Psoas muscle (tissue), 7 donors: ENCODE measurements at regions not wholly inside any gene's neighbourhood (a gene's known extent, or its start where the extent isn't known, plus 50 kb on each side); places are given as distances from the start of the nearest gene placed in this dataset.

Source experiments
- ATAC-seq, 4 donors: fragments of 200-7000 bp; cut with Tn5 transposase; one replicate each; pipeline ENCODE4 v1.9.1; 2020; ENCODE audit warnings: moderate library complexity in 3 of 4, mild to moderate bottlenecking in 2 of 4
- DNase-seq, 2 donors: peaks; one replicate each; pipeline ENCODE4 v3.0.0-alpha.2; 2020
- H3K27ac ChIP-seq: fragments of 200-600 bp; one replicate; pipeline ENCODE4 v1.8.0; 2022
- H3K27me3 ChIP-seq, 3 donors: fragments of 200-600 bp in 1 of 3; one replicate each; pipeline versions ENCODE4 v1.6.1 to v1.8.0; 2013 to 2022; ENCODE audit warnings: low read length in 2 of 3, mild to moderate bottlenecking in 2 of 3, moderate library complexity in 1 of 3; ENCODE audit not compliant: insufficient read depth in 3 of 3
- H3K36me3 ChIP-seq, 2 donors: fragments of 200-600 bp in 1 of 2; one replicate each; pipeline versions ENCODE4 v1.6.1 to v1.8.0; 2013 to 2022; ENCODE audit warnings: low read depth in 1 of 2, mild to moderate bottlenecking in 1 of 2, moderate library complexity in 1 of 2; ENCODE audit not compliant: insufficient read depth in 1 of 2
- H3K4me1 ChIP-seq: fragments of 200-600 bp; one replicate; pipeline ENCODE4 v1.8.0; 2022
- H3K4me3 ChIP-seq: fragments of 200-600 bp; one replicate; pipeline ENCODE4 v1.8.0; 2022; ENCODE audit warnings: mild to moderate bottlenecking
- H3K9me3 ChIP-seq: fragments of 200-600 bp; one replicate; pipeline ENCODE4 v1.8.0; 2022
- WGBS, 3 donors: extraction: QIAGEN DNeasy Blood & Tissue Kit; methylation state at CpG; one replicate each; pipeline versions ENCODE4 v1.1.6 to v1.1.7; 2013; 5-methylcytosine and 5-hydroxymethylcytosine counted together
- intact Hi-C, 2 donors: fragments of 100-400 bp; cut with DNase I; formaldehyde crosslinking; loops; one replicate each; pipeline versions ENCODE4 v1.11.0 to v1.14.2; 2022
- TF ChIP-seq, protein P1 (sequence below): fragments of 200-600 bp; IDR thresholded peaks from one replicate; pipeline ENCODE4 v1.8.0; 2022; ENCODE audit warnings: antibody characterized with exemption
- donor health status: healthy with polysubstance abuse.
- donor health status: DM: no; HTN: no; CAD: no; lungs with moderate emphysema.
- donor health status: Bipolar disorder and iron deficiency.
- donor health status: healthy.
- donor health status: DM: yes; HTN: yes; CAD: no.
- donor health status: DM: no; HTN: no; CAD: no.
- donor health status: DM: yes; HTN: yes; CAD: no.

GRCh38 chr6:153816366-153816765 is 222.7 kb upstream of the OPRM1 start:
- Histone ChIP-seq H3K27me3 (no peaks in the 10 kb centered on the region), H3K9me3 (no peaks in the 10 kb centered on the region), H3K36me3 (no peaks in the 10 kb centered on the region), H3K4me1 (no peaks in the 10 kb centered on the region), H3K27ac (no peak overlapping the region), H3K4me3 (no peak overlapping the region)
- ATAC-seq (no peak), DNase-seq (no peak)
- TF ChIP-seq, protein P1, sequence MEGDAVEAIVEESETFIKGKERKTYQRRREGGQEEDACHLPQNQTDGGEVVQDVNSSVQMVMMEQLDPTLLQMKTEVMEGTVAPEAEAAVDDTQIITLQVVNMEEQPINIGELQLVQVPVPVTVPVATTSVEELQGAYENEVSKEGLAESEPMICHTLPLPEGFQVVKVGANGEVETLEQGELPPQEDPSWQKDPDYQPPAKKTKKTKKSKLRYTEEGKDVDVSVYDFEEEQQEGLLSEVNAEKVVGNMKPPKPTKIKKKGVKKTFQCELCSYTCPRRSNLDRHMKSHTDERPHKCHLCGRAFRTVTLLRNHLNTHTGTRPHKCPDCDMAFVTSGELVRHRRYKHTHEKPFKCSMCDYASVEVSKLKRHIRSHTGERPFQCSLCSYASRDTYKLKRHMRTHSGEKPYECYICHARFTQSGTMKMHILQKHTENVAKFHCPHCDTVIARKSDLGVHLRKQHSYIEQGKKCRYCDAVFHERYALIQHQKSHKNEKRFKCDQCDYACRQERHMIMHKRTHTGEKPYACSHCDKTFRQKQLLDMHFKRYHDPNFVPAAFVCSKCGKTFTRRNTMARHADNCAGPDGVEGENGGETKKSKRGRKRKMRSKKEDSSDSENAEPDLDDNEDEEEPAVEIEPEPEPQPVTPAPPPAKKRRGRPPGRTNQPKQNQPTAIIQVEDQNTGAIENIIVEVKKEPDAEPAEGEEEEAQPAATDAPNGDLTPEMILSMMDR = no peak
- 41 to 53% (median 45%) methylated on average over 3 of the region's 3 CpGs for WGBS, 3 donors
- intact Hi-C loops = no loop called here

DNA sequence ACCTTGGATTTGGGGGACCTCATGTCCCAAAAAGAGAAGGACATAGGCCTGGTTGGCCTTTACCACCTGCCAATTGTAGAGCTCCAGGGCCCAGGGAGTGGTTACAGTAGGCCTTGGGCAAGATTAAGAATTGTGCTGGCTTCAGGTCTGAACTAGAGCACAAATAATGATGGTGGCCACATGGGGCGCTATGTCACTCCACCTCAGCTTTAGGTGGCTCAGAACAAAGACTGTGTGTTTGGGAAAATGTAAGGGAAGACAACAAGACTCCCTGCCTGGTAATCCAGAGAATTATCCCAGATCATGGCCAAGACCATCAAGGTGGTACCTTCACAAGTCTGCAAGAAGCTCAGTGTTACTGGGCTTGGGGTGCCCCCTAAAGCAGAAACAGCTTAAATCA is 224.9 kb upstream of the OPRM1 start:
- TF ChIP-seq, protein P1 = no peak
- DNase-seq (no peak), ATAC-seq (no peak)
- Histone ChIP-seq H3K36me3 (no peaks in the 10 kb centered on the region), H3K27me3 (no peaks in the 10 kb centered on the region), H3K9me3 (no peaks in the 10 kb centered on the region), H3K4me3 (no peak overlapping the region), H3K4me1 (no peaks in the 10 kb centered on the region), H3K27ac (no peak overlapping the region)
- 24 to 33% (median 31%) methylated on average over 1 of the region's 1 CpG for WGBS, 3 donors
- intact Hi-C loops = no loop called here

- Histone ChIP-seq H3K4me1 (no peaks in the 10 kb centered on the region), H3K36me3 (no peaks in the 10 kb centered on the region), H3K27me3 (no peaks in the 10 kb centered on the region), H3K9me3 (no peaks in the 10 kb centered on the region), H3K4me3 (no peak overlapping the region), H3K27ac (no peak overlapping the region)
- ATAC-seq (no peak), DNase-seq (no peak)
- WGBS, 3 donors = 73 to 86% (median 83%) methylated on average over 5 of the region's 5 CpGs
- intact Hi-C loops = no loop called here
- TF ChIP-seq, protein P1 = no peak
These were observed 234.2 kb upstream of the OPRM1 start for GRCh38 chr6:153804755-153805330.

GRCh38 chr6:153801917-153802316 is 237.1 kb upstream of the OPRM1 start:
- no peaks in the 10 kb centered on the region for H3K36me3 ChIP-seq
- TF ChIP-seq, protein P1 = no peak
- H3K9me3 ChIP-seq = no peaks in the 10 kb centered on the region
- no peak overlapping the region for H3K27ac ChIP-seq
- DNase-seq = no peak
- ATAC-seq = no peak
- no peaks in the 10 kb centered on the region for H3K27me3 ChIP-seq
- 63 to 90% (median 81%) methylated on average over 2 of the region's 2 CpGs for WGBS, 3 donors
- intact Hi-C loops = no loop called here
- H3K4me1 ChIP-seq = no peaks in the 10 kb centered on the region
- H3K4me3 ChIP-seq = no peak overlapping the region

DNA sequence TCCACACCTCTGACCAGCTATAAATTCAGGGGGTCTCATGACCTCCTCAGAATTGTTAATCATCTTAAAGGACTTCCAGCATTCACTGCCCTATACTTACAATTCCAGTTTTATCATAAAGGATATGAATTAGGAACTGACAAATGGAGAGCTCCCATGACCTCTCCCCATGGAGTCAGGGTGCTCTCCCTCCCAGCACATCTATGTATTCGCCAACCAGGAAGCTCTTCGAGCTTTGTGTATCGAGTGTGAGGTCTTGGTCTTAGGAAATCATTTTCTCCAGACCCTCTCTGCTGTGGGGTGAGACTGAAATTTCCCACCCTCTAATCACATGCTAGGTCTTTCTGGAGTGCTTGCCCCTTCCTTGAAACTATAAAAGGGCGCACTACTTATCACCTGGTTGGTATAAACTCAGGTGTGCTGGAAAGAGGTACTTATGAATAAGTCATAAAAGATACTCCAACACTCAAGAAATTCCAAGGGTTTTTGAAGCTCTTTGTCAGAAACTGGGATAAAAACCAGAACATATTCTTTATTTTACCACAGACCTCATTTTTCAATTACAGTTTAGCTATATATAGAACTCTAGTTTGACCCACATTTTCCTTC is 238.4 kb upstream of the OPRM1 start:
- TF ChIP-seq, protein P1 = no peak
- Histone ChIP-seq H3K9me3 (no peaks in the 10 kb centered on the region), H3K36me3 (no peaks in the 10 kb centered on the region), H3K27me3 (no peaks in the 10 kb centered on the region), H3K4me1 (no peaks in the 10 kb centered on the region), H3K27ac (no peak overlapping the region), H3K4me3 (no peak overlapping the region)
- 78 to 89% (median 86%) methylated on average over 4 of the region's 4 CpGs for WGBS, 3 donors
- intact Hi-C loops = no loop called here
- DNase-seq (no peak), ATAC-seq (no peak)
